ENCODE measurements at regions not wholly inside any gene's neighbourhood (a gene's known extent, or its start where the extent isn't known, plus 50 kb on each side); places are given as distances from the start of the nearest gene placed in this dataset.

GRCh38 chr12:126144603-126145002 is 1079.4 kb downstream of the AACS start:
- DNase-seq (no peak), FAIRE-seq (no peak)
- TF ChIP-seq, protein P1, sequence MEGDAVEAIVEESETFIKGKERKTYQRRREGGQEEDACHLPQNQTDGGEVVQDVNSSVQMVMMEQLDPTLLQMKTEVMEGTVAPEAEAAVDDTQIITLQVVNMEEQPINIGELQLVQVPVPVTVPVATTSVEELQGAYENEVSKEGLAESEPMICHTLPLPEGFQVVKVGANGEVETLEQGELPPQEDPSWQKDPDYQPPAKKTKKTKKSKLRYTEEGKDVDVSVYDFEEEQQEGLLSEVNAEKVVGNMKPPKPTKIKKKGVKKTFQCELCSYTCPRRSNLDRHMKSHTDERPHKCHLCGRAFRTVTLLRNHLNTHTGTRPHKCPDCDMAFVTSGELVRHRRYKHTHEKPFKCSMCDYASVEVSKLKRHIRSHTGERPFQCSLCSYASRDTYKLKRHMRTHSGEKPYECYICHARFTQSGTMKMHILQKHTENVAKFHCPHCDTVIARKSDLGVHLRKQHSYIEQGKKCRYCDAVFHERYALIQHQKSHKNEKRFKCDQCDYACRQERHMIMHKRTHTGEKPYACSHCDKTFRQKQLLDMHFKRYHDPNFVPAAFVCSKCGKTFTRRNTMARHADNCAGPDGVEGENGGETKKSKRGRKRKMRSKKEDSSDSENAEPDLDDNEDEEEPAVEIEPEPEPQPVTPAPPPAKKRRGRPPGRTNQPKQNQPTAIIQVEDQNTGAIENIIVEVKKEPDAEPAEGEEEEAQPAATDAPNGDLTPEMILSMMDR (IDR thresholded peaks at IDR 0.05; ENCODE audit: borderline replicate concordance, extremely low read depth, insufficient read depth), result no peak
- H3K36me3 ChIP-seq (ENCODE audit: control insufficient read depth in 2 of 3, insufficient read depth in 3 of 3, low read length in 3 of 3), result no peaks in the 10 kb centered on the region
- H3K27me3 ChIP-seq (ENCODE audit: control insufficient read depth, insufficient read depth, low read length), result no peaks in the 10 kb centered on the region
- no peak overlapping the region for H3K4me3 ChIP-seq (ENCODE audit: low read length in 3 of 3)
- no peak overlapping the region for H3K9ac ChIP-seq (ENCODE audit: low read length in 3 of 3)
- H3K27ac ChIP-seq (ENCODE audit: low read depth in 2 of 2, low read length in 2 of 2), result no peak overlapping the region
- peaks cover 0 to 11% (median 0%) of the 10 kb centered on the region in 3 donors for H3K9me3 ChIP-seq (ENCODE audit: control insufficient read depth in 2 of 3, insufficient read depth in 1 of 3, low read length in 3 of 3)
- intact Hi-C loops (cut with DNase I), result no loop called here
- H3K4me1 ChIP-seq (ENCODE audit: control insufficient read depth in 2 of 3, insufficient read depth in 2 of 3, low read depth in 1 of 3, low read length in 3 of 3), result no peaks in the 10 kb centered on the region

GRCh38 chr12:126147321-126147720 is 1082.1 kb downstream of the AACS start:
- DNase-seq, result no peak
- FAIRE-seq, result no peak
- no peak overlapping the region for H3K9ac ChIP-seq (ENCODE audit: low read length in 3 of 3)
- no peaks in the 10 kb centered on the region for H3K27me3 ChIP-seq (ENCODE audit: control insufficient read depth, insufficient read depth, low read length)
- H3K9me3 ChIP-seq (ENCODE audit: control insufficient read depth in 2 of 3, insufficient read depth in 1 of 3, low read length in 3 of 3), result peaks cover 0 to 6% (median 0%) of the 10 kb centered on the region in 3 donors
- intact Hi-C loops (cut with DNase I), result no loop called here
- no peak overlapping the region for H3K4me3 ChIP-seq (ENCODE audit: low read length in 3 of 3)
- no peak overlapping the region for H3K27ac ChIP-seq (ENCODE audit: low read depth in 2 of 2, low read length in 2 of 2)
- H3K4me1 ChIP-seq (ENCODE audit: control insufficient read depth in 2 of 3, insufficient read depth in 2 of 3, low read depth in 1 of 3, low read length in 3 of 3), result no peaks in the 10 kb centered on the region
- TF ChIP-seq, protein P1 (IDR thresholded peaks at IDR 0.05; ENCODE audit: borderline replicate concordance, extremely low read depth, insufficient read depth), result no peak
- no peaks in the 10 kb centered on the region for H3K36me3 ChIP-seq (ENCODE audit: control insufficient read depth in 2 of 3, insufficient read depth in 3 of 3, low read length in 3 of 3)

- DNase-seq (peak in 2 of 5 donors; percentile 20 to 50), FAIRE-seq (no peak)
- H3K27me3 ChIP-seq (ENCODE audit: control insufficient read depth, insufficient read depth, low read length), result no peaks in the 10 kb centered on the region
- no peak overlapping the region for H3K4me3 ChIP-seq (ENCODE audit: low read length in 3 of 3)
- intact Hi-C loops (cut with DNase I), result no loop called here
- no peak overlapping the region for H3K9ac ChIP-seq (ENCODE audit: low read length in 3 of 3)
- H3K36me3 ChIP-seq (ENCODE audit: control insufficient read depth in 2 of 3, insufficient read depth in 3 of 3, low read length in 3 of 3), result no peaks in the 10 kb centered on the region
- no peak overlapping the region for H3K27ac ChIP-seq (ENCODE audit: low read depth in 2 of 2, low read length in 2 of 2)
- H3K9me3 ChIP-seq (ENCODE audit: control insufficient read depth in 2 of 3, insufficient read depth in 1 of 3, low read length in 3 of 3), result peaks cover 0 to 4% (median 0%) of the 10 kb centered on the region in 3 donors
- TF ChIP-seq, protein P1 (IDR thresholded peaks at IDR 0.05; ENCODE audit: borderline replicate concordance, extremely low read depth, insufficient read depth), result no peak
- no peaks in the 10 kb centered on the region for H3K4me1 ChIP-seq (ENCODE audit: control insufficient read depth in 2 of 3, insufficient read depth in 2 of 3, low read depth in 1 of 3, low read length in 3 of 3)
Observed at GRCh38 chr12:126156806-126157574, 1091.8 kb downstream of the AACS start.
